Lower leg skin (tissue), 3 donors: ENCODE measurements at regions not wholly inside any gene's neighbourhood (a gene's known extent, or its start where the extent isn't known, plus 50 kb on each side); places are given as distances from the start of the nearest gene placed in this dataset.

Experiments used
- CTCF ChIP-seq, 3 donors: fragments of 450-650 bp; IDR thresholded peaks; one replicate each; pipeline ENCODE4 v1.5.1; 2016; ENCODE audit warnings: antibody characterized with exemption in 3 of 3, mild to moderate bottlenecking in 3 of 3, moderate library complexity in 2 of 3
- POLR2A ChIP-seq, 2 donors: fragments of 450-650 bp; IDR thresholded peaks; one replicate each; pipeline ENCODE4 v1.6.1; 2016 to 2017; ENCODE audit warnings: antibody characterized with exemption in 2 of 2, mild to moderate bottlenecking in 1 of 2, moderate library complexity in 1 of 2

GRCh38 chr10:64332551-64332950, 811.4 kb downstream of the REEP3 start:
- TF ChIP-seq CTCF (IDR thresholded peaks at IDR 0.05) (no peak), POLR2A (IDR thresholded peaks at IDR 0.05) (no peak)
